ENCODE measurements at regions not wholly inside any gene's neighbourhood (a gene's known extent, or its start where the extent isn't known, plus 50 kb on each side); places are given as distances from the start of the nearest gene placed in this dataset.
A peak's percentile ranks its signal among the peaks of the same experiment; 100 is the strongest.

GRCh38 chr11:70747285-70747684, 349.0 kb downstream of the CTTN start:
- no peak overlapping the region for H3K4me3 ChIP-seq (replicated peaks in 1 of 4; ENCODE audit: control extremely low read depth in 1 of 4, insufficient read depth in 1 of 4, low read depth in 3 of 4, low read length in 4 of 4)
- no peak for DNase-seq (ENCODE audit: low read depth in 2 of 2)
- no peaks in the 10 kb centered on the region for H3K36me3 ChIP-seq (ENCODE audit: control insufficient read depth, insufficient read depth, low read length)
- H3K27ac ChIP-seq (ENCODE audit: insufficient read depth, low read length) = no peak overlapping the region
- no peaks in the 10 kb centered on the region for H4K20me1 ChIP-seq (ENCODE audit: control insufficient read depth, extremely low read depth, insufficient read depth, low read length)
- H3K4me1 ChIP-seq (ENCODE audit: control insufficient read depth, extremely low read depth, insufficient read depth, low read length) = no peaks in the 10 kb centered on the region
- no peaks in the 10 kb centered on the region for H3K27me3 ChIP-seq (ENCODE audit: control insufficient read depth, insufficient read depth, low read length)
- H3K79me2 ChIP-seq (ENCODE audit: control insufficient read depth, insufficient read depth, low read length) = no peaks in the 10 kb centered on the region
- TF ChIP-seq EZH2 (IDR thresholded peaks at IDR 0.05; ENCODE audit: low read length, missing control alignments) = no peak
- TF ChIP-seq, protein P1, sequence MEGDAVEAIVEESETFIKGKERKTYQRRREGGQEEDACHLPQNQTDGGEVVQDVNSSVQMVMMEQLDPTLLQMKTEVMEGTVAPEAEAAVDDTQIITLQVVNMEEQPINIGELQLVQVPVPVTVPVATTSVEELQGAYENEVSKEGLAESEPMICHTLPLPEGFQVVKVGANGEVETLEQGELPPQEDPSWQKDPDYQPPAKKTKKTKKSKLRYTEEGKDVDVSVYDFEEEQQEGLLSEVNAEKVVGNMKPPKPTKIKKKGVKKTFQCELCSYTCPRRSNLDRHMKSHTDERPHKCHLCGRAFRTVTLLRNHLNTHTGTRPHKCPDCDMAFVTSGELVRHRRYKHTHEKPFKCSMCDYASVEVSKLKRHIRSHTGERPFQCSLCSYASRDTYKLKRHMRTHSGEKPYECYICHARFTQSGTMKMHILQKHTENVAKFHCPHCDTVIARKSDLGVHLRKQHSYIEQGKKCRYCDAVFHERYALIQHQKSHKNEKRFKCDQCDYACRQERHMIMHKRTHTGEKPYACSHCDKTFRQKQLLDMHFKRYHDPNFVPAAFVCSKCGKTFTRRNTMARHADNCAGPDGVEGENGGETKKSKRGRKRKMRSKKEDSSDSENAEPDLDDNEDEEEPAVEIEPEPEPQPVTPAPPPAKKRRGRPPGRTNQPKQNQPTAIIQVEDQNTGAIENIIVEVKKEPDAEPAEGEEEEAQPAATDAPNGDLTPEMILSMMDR (conservative IDR thresholded peaks at IDR 0.05 in 1 of 2, IDR thresholded peaks at IDR 0.05 in 1 of 2; ENCODE audit: low read depth in 1 of 2, low read length in 2 of 2) = no peak
- H3K9me3 ChIP-seq (ENCODE audit: control insufficient read depth, insufficient read depth, low read depth, low read length) = no peaks in the 10 kb centered on the region
- no peak overlapping the region for H3K4me2 ChIP-seq (ENCODE audit: extremely low read depth, insufficient read depth, low read length)
- H2AFZ ChIP-seq (ENCODE audit: low read length) = no peak overlapping the region
- no peak overlapping the region for H3K9ac ChIP-seq (ENCODE audit: insufficient read depth, low read length)

GRCh38 chr11:70747921-70748320, 349.6 kb downstream of the CTTN start:
- Histone ChIP-seq H3K9me3 (ENCODE audit: control insufficient read depth, insufficient read depth, low read depth, low read length) (no peaks in the 10 kb centered on the region), H2AFZ (ENCODE audit: low read length) (no peak overlapping the region), H3K4me2 (ENCODE audit: extremely low read depth, insufficient read depth, low read length) (no peak overlapping the region), H3K27me3 (ENCODE audit: control insufficient read depth, insufficient read depth, low read length) (no peaks in the 10 kb centered on the region), H4K20me1 (ENCODE audit: control insufficient read depth, extremely low read depth, insufficient read depth, low read length) (no peaks in the 10 kb centered on the region), H3K9ac (ENCODE audit: insufficient read depth, low read length) (no peak overlapping the region), H3K4me1 (ENCODE audit: control insufficient read depth, extremely low read depth, insufficient read depth, low read length) (no peaks in the 10 kb centered on the region), H3K27ac (ENCODE audit: insufficient read depth, low read length) (no peak overlapping the region), H3K36me3 (ENCODE audit: control insufficient read depth, insufficient read depth, low read length) (no peaks in the 10 kb centered on the region), H3K4me3 (replicated peaks in 1 of 4; ENCODE audit: control extremely low read depth in 1 of 4, insufficient read depth in 1 of 4, low read depth in 3 of 4, low read length in 4 of 4) (no peak overlapping the region), H3K79me2 (ENCODE audit: control insufficient read depth, insufficient read depth, low read length) (no peaks in the 10 kb centered on the region)
- DNase-seq (ENCODE audit: low read depth in 2 of 2) = no peak
- TF ChIP-seq EZH2 (IDR thresholded peaks at IDR 0.05; ENCODE audit: low read length, missing control alignments) = no peak
- TF ChIP-seq, protein P1 (conservative IDR thresholded peaks at IDR 0.05 in 1 of 2, IDR thresholded peaks at IDR 0.05 in 1 of 2; ENCODE audit: low read depth in 1 of 2, low read length in 2 of 2) = no peak

GRCh38 chr11:70751142-70751734, 352.9 kb downstream of the CTTN start:
- H3K4me3 ChIP-seq (replicated peaks in 1 of 4; ENCODE audit: control extremely low read depth in 1 of 4, insufficient read depth in 1 of 4, low read depth in 3 of 4, low read length in 4 of 4) = no peak overlapping the region
- H4K20me1 ChIP-seq (ENCODE audit: control insufficient read depth, extremely low read depth, insufficient read depth, low read length) = no peaks in the 10 kb centered on the region
- no peak overlapping the region for H3K27ac ChIP-seq (ENCODE audit: insufficient read depth, low read length)
- DNase-seq (ENCODE audit: low read depth in 2 of 2) = peak in 1 of 2 donors; percentile 2
- no peaks in the 10 kb centered on the region for H3K9me3 ChIP-seq (ENCODE audit: control insufficient read depth, insufficient read depth, low read depth, low read length)
- H3K4me2 ChIP-seq (ENCODE audit: extremely low read depth, insufficient read depth, low read length) = no peak overlapping the region
- H3K36me3 ChIP-seq (ENCODE audit: control insufficient read depth, insufficient read depth, low read length) = no peaks in the 10 kb centered on the region
- H3K4me1 ChIP-seq (ENCODE audit: control insufficient read depth, extremely low read depth, insufficient read depth, low read length) = no peaks in the 10 kb centered on the region
- no peaks in the 10 kb centered on the region for H3K27me3 ChIP-seq (ENCODE audit: control insufficient read depth, insufficient read depth, low read length)
- H3K9ac ChIP-seq (ENCODE audit: insufficient read depth, low read length) = no peak overlapping the region
- no peak overlapping the region for H2AFZ ChIP-seq (ENCODE audit: low read length)
- TF ChIP-seq, protein P1 (conservative IDR thresholded peaks at IDR 0.05 in 1 of 2, IDR thresholded peaks at IDR 0.05 in 1 of 2; ENCODE audit: low read depth in 1 of 2, low read length in 2 of 2) = no peak
- TF ChIP-seq EZH2 (IDR thresholded peaks at IDR 0.05; ENCODE audit: low read length, missing control alignments) = no peak
- no peaks in the 10 kb centered on the region for H3K79me2 ChIP-seq (ENCODE audit: control insufficient read depth, insufficient read depth, low read length)
